IMR-90 (cell line): ENCODE measurements at regions not wholly inside any gene's neighbourhood (a gene's known extent, or its start where the extent isn't known, plus 50 kb on each side); places are given as distances from the start of the nearest gene placed in this dataset.

Experiments used
- ATAC-seq: fragments of 200-7000 bp; cut with Tn5 transposase; 2 replicates; pipeline ENCODE4 v1.9.1; 2020; ENCODE audit warnings: low read depth, mild to moderate bottlenecking, moderate library complexity
- BruUV-seq: library from RNA; stranded (reverse); fragments of 400-500 nt; replicated peaks from 2 replicates; lab custom pipeline; 2021; lab: Mats Ljungman, UMichigan
- CTCF ChIA-PET: fragments of 300-600 bp; formaldehyde crosslinking; extraction: SDS; loops from one replicate; lab custom pipeline; 2021; ENCODE audit warnings: antibody characterized with exemption; lab: Yijun Ruan, JAX
- POLR2A ChIA-PET: fragments of 300-600 bp; sonication (Branson Sonifier 250); formaldehyde crosslinking; loops from one replicate; lab custom pipeline; 2022; ENCODE audit warnings: antibody characterized with exemption; ENCODE audit not compliant: unreplicated experiment; lab: Charles Lee
- DNase-seq: peaks from one replicate; pipeline ENCODE4 v3.0.0; 2013
- H2AFZ ChIP-seq: replicated peaks from 2 replicates; pipeline ENCODE3; 2013; ENCODE audit warnings: low read length, mild to moderate bottlenecking; ENCODE audit not compliant: poor library complexity
- H2AK5ac ChIP-seq: 2 replicates; pipeline ENCODE4 v1.6.1; 2013; ENCODE audit warnings: low read depth, low read length, inconsistent platforms
- H2AK9ac ChIP-seq: replicated peaks from 2 replicates; pipeline ENCODE3; 2013; ENCODE audit warnings: mild to moderate bottlenecking, low read depth, low read length, moderate library complexity; ENCODE audit not compliant: poor library complexity
- H2BK120ac ChIP-seq: 2 replicates; pipeline ENCODE4 v1.6.1; 2013; ENCODE audit warnings: low read depth, low read length, inconsistent platforms
- H2BK15ac ChIP-seq: 3 replicates; pipeline ENCODE4 v1.6.1; 2013; ENCODE audit warnings: low read depth, low read length, inconsistent platforms
- H2BK20ac ChIP-seq: 2 replicates; pipeline ENCODE4 v1.6.1; 2013; ENCODE audit warnings: low read depth, mild to moderate bottlenecking, inconsistent platforms, low read length, moderate library complexity
- H2BK5ac ChIP-seq: 2 replicates; pipeline ENCODE4 v1.6.1; 2013; ENCODE audit warnings: mild to moderate bottlenecking, low read depth, low read length, inconsistent platforms; ENCODE audit not compliant: poor library complexity, severe bottlenecking
- H3K14ac ChIP-seq: replicated peaks from 2 replicates; pipeline ENCODE4 v1.6.1; 2013; ENCODE audit warnings: low read depth, low read length, inconsistent platforms
- H3K18ac ChIP-seq: 2 replicates; pipeline ENCODE4 v1.6.1; 2013; ENCODE audit warnings: low read depth, low read length, control low read depth
- H3K23ac ChIP-seq: 2 replicates; pipeline ENCODE4 v1.6.1; 2013; ENCODE audit warnings: low read depth, low read length, inconsistent platforms
- H3K27ac ChIP-seq: 2 replicates; pipeline ENCODE4 v1.5.1; 2013; ENCODE audit warnings: mild to moderate bottlenecking, control low read depth, low read length; ENCODE audit not compliant: insufficient read depth
- H3K27me3 ChIP-seq: 2 replicates; pipeline ENCODE4 v1.6.1; 2013; ENCODE audit warnings: low read length; ENCODE audit not compliant: control insufficient read depth, insufficient read depth
- H3K36me3 ChIP-seq: 2 replicates; pipeline ENCODE4 v1.6.1; 2013; ENCODE audit warnings: low read length, mixed read lengths; ENCODE audit not compliant: control insufficient read depth, insufficient read depth
- H3K4ac ChIP-seq: 2 replicates; pipeline ENCODE4 v1.6.1; 2013; ENCODE audit warnings: low read depth, low read length, inconsistent platforms
- H3K4me1 ChIP-seq: 2 replicates; pipeline ENCODE4 v1.6.1; 2013; ENCODE audit warnings: low read length, mixed read lengths; ENCODE audit not compliant: control insufficient read depth, insufficient read depth
- H3K4me2 ChIP-seq: 2 replicates; pipeline ENCODE4 v1.6.1; 2013; ENCODE audit warnings: low read depth, mild to moderate bottlenecking, control low read depth, low read length, moderate library complexity
- H3K4me3 ChIP-seq: 2 replicates; pipeline ENCODE4 v1.5.1; 2013; ENCODE audit warnings: low read depth, mild to moderate bottlenecking, control low read depth, low read length, moderate library complexity; ENCODE audit not compliant: insufficient read depth
- H3K56ac ChIP-seq: 2 replicates; pipeline ENCODE4 v1.6.1; 2013; ENCODE audit warnings: low read length, inconsistent platforms; ENCODE audit not compliant: insufficient read depth; ENCODE audit errors: extremely low read depth
- H3K79me1 ChIP-seq, 2 experiments: 2 replicates each; pipeline ENCODE4 v1.6.1; 2013; ENCODE audit warnings: low read length in 2 of 2, inconsistent platforms in 1 of 2, low read depth in 1 of 2
- H3K9ac ChIP-seq: 2 replicates; pipeline ENCODE4 v1.6.1; 2013; ENCODE audit warnings: low read depth, low read length, control low read depth
- H3K9me1 ChIP-seq: 2 replicates; pipeline ENCODE4 v1.6.1; 2013; ENCODE audit warnings: low read length, inconsistent platforms; ENCODE audit not compliant: insufficient read depth
- H3K9me3 ChIP-seq: 2 replicates; pipeline ENCODE4 v1.6.1; 2013; ENCODE audit warnings: low read length; ENCODE audit not compliant: control insufficient read depth, insufficient read depth
- H4K20me1 ChIP-seq: 2 replicates; pipeline ENCODE4 v1.6.1; 2013; ENCODE audit warnings: low read length, inconsistent platforms; ENCODE audit not compliant: insufficient read depth
- H4K5ac ChIP-seq: 2 replicates; pipeline ENCODE4 v1.6.1; 2013; ENCODE audit warnings: mild to moderate bottlenecking, low read depth, low read length, control low read depth
- H4K8ac ChIP-seq, 2 experiments: 2 replicates each; pipeline ENCODE4 v1.6.1; 2013; ENCODE audit warnings: low read depth in 2 of 2, low read length in 2 of 2, control low read depth in 1 of 2, inconsistent platforms in 1 of 2
- H4K91ac ChIP-seq: 2 replicates; pipeline ENCODE4 v1.6.1; 2013; ENCODE audit warnings: low read depth, low read length, inconsistent platforms; ENCODE audit not compliant: insufficient read depth
- BHLHE40 ChIP-seq: fragments of 150-350 bp; IDR thresholded peaks from 2 replicates; pipeline ENCODE4 v1.6.1; 2016; ENCODE audit warnings: mild to moderate bottlenecking, low read depth, low read length
- CEBPB ChIP-seq: IDR thresholded peaks from 2 replicates; pipeline ENCODE4 v1.6.1; 2012; ENCODE audit warnings: low read depth, low read length, improper control_type of control experiment
- CHD1 ChIP-seq: IDR thresholded peaks from 2 replicates; pipeline ENCODE4 v1.6.1; 2012; ENCODE audit warnings: low read depth, low read length, improper control_type of control experiment
- CTCF ChIP-seq: conservative IDR thresholded peaks from 2 replicates; pipeline ENCODE4 v1.5.1; 2012; ENCODE audit warnings: mild to moderate bottlenecking, low read depth, low read length, improper control_type of control experiment
- ELK1 ChIP-seq: fragments of 150-350 bp; IDR thresholded peaks from 2 replicates; pipeline ENCODE4 v1.6.1; 2016; ENCODE audit warnings: low read depth, mild to moderate bottlenecking, low read length, moderate library complexity, borderline replicate concordance
- FOS ChIP-seq: fragments of 150-350 bp; IDR thresholded peaks from 2 replicates; pipeline ENCODE4 v1.6.1; 2016; ENCODE audit warnings: low read depth, low read length
- MAFK ChIP-seq: IDR thresholded peaks from 2 replicates; pipeline ENCODE4 v1.6.1; 2012; ENCODE audit warnings: low read depth, low read length, improper control_type of control experiment
- MAZ ChIP-seq: IDR thresholded peaks from 2 replicates; pipeline ENCODE4 v1.6.1; 2012; ENCODE audit warnings: low read depth, mild to moderate bottlenecking, low read length, improper control_type of control experiment, moderate library complexity, borderline replicate concordance
- MXI1 ChIP-seq: IDR thresholded peaks from 2 replicates; pipeline ENCODE4 v1.6.1; 2012; ENCODE audit warnings: low read depth, mild to moderate bottlenecking, low read length, moderate library complexity, borderline replicate concordance
- NFE2L2 ChIP-seq: fragments of 150-350 bp; IDR thresholded peaks from 2 replicates; pipeline ENCODE4 v1.6.1; 2016; ENCODE audit warnings: low read depth, mild to moderate bottlenecking, low read length
- POLR2A ChIP-seq: IDR thresholded peaks from 2 replicates; pipeline ENCODE4 v1.6.1; 2012; ENCODE audit warnings: mild to moderate bottlenecking, low read depth, low read length
- RAD21 ChIP-seq: IDR thresholded peaks from 2 replicates; pipeline ENCODE4 v1.6.1; 2012; ENCODE audit warnings: low read length, improper control_type of control experiment
- RCOR1 ChIP-seq: IDR thresholded peaks from 2 replicates; pipeline ENCODE4 v1.6.1; 2012; ENCODE audit warnings: mild to moderate bottlenecking, low read length, improper control_type of control experiment; ENCODE audit not compliant: insufficient replicate concordance
- RFX5 ChIP-seq: IDR thresholded peaks from 2 replicates; pipeline ENCODE4 v1.8.0; 2012; ENCODE audit warnings: low read depth, mild to moderate bottlenecking, low read length, moderate library complexity
- SMC3 ChIP-seq: fragments of 150-350 bp; IDR thresholded peaks from 2 replicates; pipeline ENCODE4 v1.6.1; 2016; ENCODE audit warnings: low read depth, mild to moderate bottlenecking, antibody characterized with exemption, low read length, moderate library complexity
- USF2 ChIP-seq: fragments of 150-350 bp; IDR thresholded peaks from 2 replicates; pipeline ENCODE4 v1.6.1; 2017; ENCODE audit warnings: mild to moderate bottlenecking, antibody characterized with exemption, low read length, low read depth
- WGBS, 2 experiments: methylation state at CpG; one replicate each; pipeline versions ENCODE4 v1.1.5 to v1.1.7; 2013; ENCODE audit warnings: missing lambda C conversion rate in 2 of 2; ENCODE audit not compliant: insufficient read length in 1 of 2; ENCODE audit errors: extremely low coverage in 2 of 2; 5-methylcytosine and 5-hydroxymethylcytosine counted together
- dilution Hi-C: fragments of 300-500 bp; cut with HindIII; formaldehyde crosslinking; loops from one replicate; pipeline ENCODE4 v1.14.3; 2018; ENCODE audit warnings: low sequenced_read_pairs; ENCODE audit not compliant: unreplicated experiment
- in situ Hi-C: fragments of 300-500 bp; cut with MboI; formaldehyde crosslinking; loops from 3 replicates; pipeline ENCODE4 v1.14.3; 2019; ENCODE audit warnings: low sequenced_read_pairs, inconsistent platforms, mixed read lengths
- intact Hi-C: fragments of 100-400 bp; cut with micrococcal nuclease; formaldehyde crosslinking; loops from 2 replicates; pipeline ENCODE4 v1.10.0; 2022

- Histone ChIP-seq H3K9me1 (no peaks in the 10 kb centered on the region), H4K20me1 (no peaks in the 10 kb centered on the region), H2BK5ac (no peak overlapping the region), H4K5ac (no peak overlapping the region), H2BK20ac (no peak overlapping the region), H3K14ac (no peak overlapping the region), H3K23ac (no peak overlapping the region), H3K27me3 (no peaks in the 10 kb centered on the region), H3K27ac (no peak overlapping the region), H3K9ac (no peak overlapping the region), H3K18ac (no peak overlapping the region), H2BK15ac (no peak overlapping the region), H4K8ac (no peak overlapping the region), H3K4me2 (no peak overlapping the region), H3K4me3 (no peak overlapping the region), H2AFZ (no peak overlapping the region), H2BK120ac (no peak overlapping the region), H3K9me3 (peaks cover 18% of the 10 kb centered on the region), H3K4me1 (no peaks in the 10 kb centered on the region), H3K36me3 (no peaks in the 10 kb centered on the region), H2AK9ac (no peak overlapping the region), H4K91ac (no peak overlapping the region), H3K4ac (no peak overlapping the region), H2AK5ac (no peak overlapping the region), H3K79me1 (no peaks in the 10 kb centered on the region), H3K56ac (no peak overlapping the region)
- in situ Hi-C loops (no loop called here), intact Hi-C loops (no loop called here), dilution Hi-C loops (no loop called here)
- no peak for TF ChIP-seq RCOR1
- TF ChIP-seq CHD1: no peak
- TF ChIP-seq RFX5: no peak
- TF ChIP-seq FOS: no peak
- no peak for TF ChIP-seq USF2
- no peak for TF ChIP-seq BHLHE40
- no peak for TF ChIP-seq MXI1
- TF ChIP-seq POLR2A: no peak
- TF ChIP-seq RAD21: no peak
- TF ChIP-seq MAFK: no peak
- no peak for TF ChIP-seq SMC3
- TF ChIP-seq NFE2L2: no peak
- no peak for TF ChIP-seq CTCF
- TF ChIP-seq MAZ: no peak
- TF ChIP-seq CEBPB: no peak
- TF ChIP-seq ELK1: no peak
- 20% methylated on average over 1 of the region's 4 CpGs; no CpG with 5 or more reads in 1 of the 2 experiments for WGBS, 2 experiments
- no TSS peak for BruUV-seq
- DNase-seq (no peak), ATAC-seq (no peak)
- ChIA-PET CTCF (no interaction called here), POLR2A (no interaction called here)
Observed at GRCh38 chr12:126789963-126790362, 1477.0 kb upstream of the TMEM132C start.
